Stomach (tissue), 8 donors: ENCODE measurements at regions not wholly inside any gene's neighbourhood (a gene's known extent, or its start where the extent isn't known, plus 50 kb on each side); places are given as distances from the start of the nearest gene placed in this dataset.

ENCODE experiments used
- DNase-seq, 2 donors: peaks; one replicate each; pipeline versions ENCODE4 v3.0.0 to v3.0.0-alpha.2; 2013 to 2019
- H3K27ac ChIP-seq, 5 donors: fragments of 200-600 bp in 4 of 5; sonication (generic) in 4 of 5; one replicate each; pipeline ENCODE4 v1.5.1; 2013 to 2019; ENCODE audit warnings: mild to moderate bottlenecking in 1 of 5, moderate library complexity in 1 of 5
- H3K27me3 ChIP-seq, 3 donors: fragments of 200-600 bp; sonication (generic); one replicate each; pipeline ENCODE4 v1.5.1; 2017 to 2019; ENCODE audit warnings: mixed run types in 1 of 3
- H3K36me3 ChIP-seq, 4 donors: fragments of 200-600 bp; sonication (generic); 1 replicate in 3 of 4; 2 replicates in 1 of 4; pipeline ENCODE4 v1.5.1; 2016 to 2019
- H3K4me1 ChIP-seq, 4 donors: fragments of 200-600 bp; sonication (generic); one replicate each; pipeline ENCODE4 v1.5.1; 2016 to 2019
- H3K4me3 ChIP-seq, 4 donors: fragments of 200-600 bp; sonication (generic) in 3 of 4; one replicate each; pipeline ENCODE4 v1.5.1; 2016 to 2019; ENCODE audit warnings: mild to moderate bottlenecking in 1 of 4
- H3K9me3 ChIP-seq, 4 donors: fragments of 200-600 bp; sonication (generic); one replicate each; pipeline ENCODE4 v1.5.1; 2016 to 2019
- EP300 ChIP-seq: sonication (generic); formaldehyde crosslinking; IDR thresholded peaks from one replicate; pipeline ENCODE4 v1.6.1; 2017; ENCODE audit warnings: antibody characterized with exemption
- POLR2A ChIP-seq, 4 donors: fragments of 450-650 bp; IDR thresholded peaks; one replicate each; pipeline ENCODE4 v1.6.1; 2016; ENCODE audit warnings: antibody characterized with exemption in 4 of 4, control low read depth in 2 of 4, mild to moderate bottlenecking in 1 of 4, moderate library complexity in 1 of 4
- POLR2AphosphoS5 ChIP-seq, 3 donors: sonication (generic); formaldehyde crosslinking; IDR thresholded peaks; one replicate each; pipeline ENCODE4 v1.6.1; 2016; ENCODE audit warnings: antibody characterized with exemption in 3 of 3
- WGBS, 5 donors: extraction: QIAGEN DNeasy Blood & Tissue Kit in 3 of 5; methylation state at CpG; one replicate each; pipeline versions ENCODE4 v1.1.5 to v1.1.7; 2013 to 2018; 5-methylcytosine and 5-hydroxymethylcytosine counted together
- intact Hi-C: fragments of 100-400 bp; cut with DNase I; formaldehyde crosslinking; loops from one replicate; pipeline ENCODE4 v1.15.1; 2023; ENCODE audit warnings: low total_unique reads
- TF ChIP-seq, protein P1 (sequence below), 7 experiments: fragments of 450-650 bp in 4 of 7; fragments of 200-600 bp in 3 of 7; sonication (generic) in 3 of 7; IDR thresholded peaks; one replicate each; pipeline ENCODE4 v1.5.1; 2016 to 2019; ENCODE audit warnings: antibody characterized with exemption in 7 of 7, control low read depth in 2 of 7, mild to moderate bottlenecking in 1 of 7
- donor health status: healthy with polysubstance abuse.
- donor health status: Bipolar disorder and iron deficiency.
- donor health status: healthy.

DNA sequence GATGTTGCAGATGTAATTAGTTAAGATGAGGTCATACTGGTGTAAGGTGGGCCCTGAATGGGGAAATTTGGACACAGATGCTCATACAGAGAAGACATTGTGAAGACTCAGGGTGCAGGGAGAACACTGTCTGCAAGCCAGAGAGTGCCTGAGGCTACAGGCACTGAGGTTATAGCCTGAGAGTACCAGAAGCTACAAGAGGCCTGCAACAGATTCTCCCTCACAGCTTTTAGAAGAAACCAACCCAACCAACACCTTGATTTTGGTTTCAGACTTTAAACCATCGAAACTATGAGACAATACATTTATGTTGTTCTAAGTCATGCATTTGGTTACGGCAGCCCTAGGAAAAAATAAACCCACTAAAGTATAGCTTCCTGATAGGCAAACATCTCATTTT is 321.7 kb upstream of the USP25 start:
- H3K4me3 ChIP-seq: no peak overlapping the region
- no peaks in the 10 kb centered on the region for H3K9me3 ChIP-seq
- no peaks in the 10 kb centered on the region for H3K27me3 ChIP-seq
- DNase-seq: no peak
- TF ChIP-seq POLR2AphosphoS5 (IDR thresholded peaks at IDR 0.05) (no peak), EP300 (no peak), POLR2A (IDR thresholded peaks at IDR 0.05) (no peak)
- TF ChIP-seq, protein P1, sequence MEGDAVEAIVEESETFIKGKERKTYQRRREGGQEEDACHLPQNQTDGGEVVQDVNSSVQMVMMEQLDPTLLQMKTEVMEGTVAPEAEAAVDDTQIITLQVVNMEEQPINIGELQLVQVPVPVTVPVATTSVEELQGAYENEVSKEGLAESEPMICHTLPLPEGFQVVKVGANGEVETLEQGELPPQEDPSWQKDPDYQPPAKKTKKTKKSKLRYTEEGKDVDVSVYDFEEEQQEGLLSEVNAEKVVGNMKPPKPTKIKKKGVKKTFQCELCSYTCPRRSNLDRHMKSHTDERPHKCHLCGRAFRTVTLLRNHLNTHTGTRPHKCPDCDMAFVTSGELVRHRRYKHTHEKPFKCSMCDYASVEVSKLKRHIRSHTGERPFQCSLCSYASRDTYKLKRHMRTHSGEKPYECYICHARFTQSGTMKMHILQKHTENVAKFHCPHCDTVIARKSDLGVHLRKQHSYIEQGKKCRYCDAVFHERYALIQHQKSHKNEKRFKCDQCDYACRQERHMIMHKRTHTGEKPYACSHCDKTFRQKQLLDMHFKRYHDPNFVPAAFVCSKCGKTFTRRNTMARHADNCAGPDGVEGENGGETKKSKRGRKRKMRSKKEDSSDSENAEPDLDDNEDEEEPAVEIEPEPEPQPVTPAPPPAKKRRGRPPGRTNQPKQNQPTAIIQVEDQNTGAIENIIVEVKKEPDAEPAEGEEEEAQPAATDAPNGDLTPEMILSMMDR (IDR thresholded peaks at IDR 0.05): no peak
- WGBS, 5 donors: 87 to 94% (median 90%) methylated on average over 2 of the region's 2 CpGs
- H3K4me1 ChIP-seq: no peaks in the 10 kb centered on the region
- H3K27ac ChIP-seq: no peak overlapping the region
- intact Hi-C loops: no loop called here
- H3K36me3 ChIP-seq: no peaks in the 10 kb centered on the region

DNA sequence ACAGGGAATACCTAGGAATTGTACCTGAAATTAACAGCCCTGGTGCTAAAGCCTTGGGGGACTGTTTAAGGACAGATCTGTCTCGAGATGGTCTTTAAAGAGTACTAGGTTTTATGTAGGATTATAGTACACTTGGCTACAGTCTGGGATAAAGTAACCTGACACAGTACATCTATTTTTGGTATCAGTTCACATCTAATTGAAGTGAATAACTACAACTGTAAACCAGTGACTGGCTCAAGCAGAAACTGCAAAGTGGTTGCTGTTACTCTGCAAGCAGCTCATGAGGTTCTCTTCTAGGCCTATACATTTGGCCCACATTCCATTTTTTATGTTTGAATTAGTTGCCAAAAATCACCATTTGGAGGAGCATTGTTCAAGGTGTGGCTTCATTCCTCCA is 320.8 kb upstream of the USP25 start:
- H3K9me3 ChIP-seq: no peaks in the 10 kb centered on the region
- 69 to 92% (median 86%) methylated on average over 1 of the region's 1 CpG for WGBS, 5 donors
- H3K4me3 ChIP-seq: no peak overlapping the region
- no peaks in the 10 kb centered on the region for H3K4me1 ChIP-seq
- intact Hi-C loops: no loop called here
- TF ChIP-seq, protein P1 (IDR thresholded peaks at IDR 0.05): no peak
- no peak for TF ChIP-seq EP300
- no peak for TF ChIP-seq POLR2A (IDR thresholded peaks at IDR 0.05)
- TF ChIP-seq POLR2AphosphoS5 (IDR thresholded peaks at IDR 0.05): no peak
- H3K27me3 ChIP-seq: no peaks in the 10 kb centered on the region
- no peak for DNase-seq
- H3K36me3 ChIP-seq: no peaks in the 10 kb centered on the region
- no peak overlapping the region for H3K27ac ChIP-seq

DNA sequence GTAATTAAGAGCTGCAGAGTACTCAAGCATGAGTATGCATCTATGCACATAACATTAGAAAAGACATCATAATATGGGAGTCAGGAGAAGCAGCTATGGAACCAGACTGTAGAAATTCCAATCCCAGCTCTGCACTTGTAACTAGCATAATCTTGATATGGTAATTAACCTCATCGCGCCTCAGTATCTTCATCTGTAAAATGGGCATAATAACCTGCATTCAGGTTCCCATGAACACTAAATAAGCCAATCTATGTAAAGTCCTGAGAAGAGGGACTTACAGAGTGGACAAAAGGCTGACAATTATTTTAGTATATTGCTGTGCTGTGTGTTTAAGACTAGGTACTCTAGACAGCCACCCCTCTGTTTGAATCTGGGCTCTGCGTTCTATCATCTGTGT is 318.9 kb upstream of the USP25 start:
- 90 to 97% (median 94%) methylated on average over 3 of the region's 3 CpGs for WGBS, 5 donors
- Histone ChIP-seq H3K4me1 (no peaks in the 10 kb centered on the region), H3K4me3 (no peak overlapping the region), H3K9me3 (no peaks in the 10 kb centered on the region), H3K36me3 (no peaks in the 10 kb centered on the region), H3K27ac (no peak overlapping the region), H3K27me3 (no peaks in the 10 kb centered on the region)
- TF ChIP-seq POLR2A (IDR thresholded peaks at IDR 0.05): no peak
- TF ChIP-seq, protein P1 (IDR thresholded peaks at IDR 0.05): no peak
- no peak for TF ChIP-seq POLR2AphosphoS5 (IDR thresholded peaks at IDR 0.05)
- no peak for TF ChIP-seq EP300
- intact Hi-C loops: no loop called here
- no peak for DNase-seq

DNA sequence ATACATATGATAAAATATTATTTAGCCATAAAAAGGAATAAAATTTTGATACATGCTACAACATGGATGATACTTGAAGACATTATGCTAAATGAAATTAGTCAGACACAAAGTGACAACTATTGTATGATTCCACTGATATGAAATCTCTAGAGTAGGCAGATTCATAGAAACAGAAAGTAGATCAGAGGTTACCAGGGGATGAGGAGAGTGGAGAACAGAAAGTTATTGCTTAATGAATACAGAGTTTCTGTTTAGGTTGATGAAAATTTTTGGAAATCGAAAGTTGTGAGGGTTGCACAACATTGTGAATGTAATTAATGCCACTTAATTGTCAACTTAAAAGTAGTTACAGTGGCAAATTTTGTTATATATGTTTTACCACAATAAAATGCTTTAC is 315.7 kb upstream of the USP25 start:
- DNase-seq: no peak
- intact Hi-C loops: no loop called here
- Histone ChIP-seq H3K27me3 (no peaks in the 10 kb centered on the region), H3K27ac (no peak overlapping the region), H3K4me3 (no peak overlapping the region), H3K4me1 (no peaks in the 10 kb centered on the region), H3K36me3 (no peaks in the 10 kb centered on the region), H3K9me3 (no peaks in the 10 kb centered on the region)
- WGBS, 5 donors: 62 to 85% (median 73%) methylated on average over 1 of the region's 1 CpG
- TF ChIP-seq, protein P1 (IDR thresholded peaks at IDR 0.05): no peak
- no peak for TF ChIP-seq EP300
